K562 (cell line): ENCODE measurements at regions not wholly inside any gene's neighbourhood (a gene's known extent, or its start where the extent isn't known, plus 50 kb on each side); places are given as distances from the start of the nearest gene placed in this dataset.

Source experiments
- ARID3A ChIP-seq: IDR thresholded peaks from 2 replicates; pipeline ENCODE4 v1.6.1; 2012; ENCODE audit warnings: low read depth, low read length, improper control_type of control experiment, borderline replicate concordance
- ELF4 ChIP-seq: fragments of 450-650 bp; formaldehyde crosslinking; IDR thresholded peaks from 2 replicates; pipeline ENCODE4 v1.4.0; 2022; ENCODE audit warnings: missing genetic modification characterization
- HES1 ChIP-seq: fragments of 450-650 bp; IDR thresholded peaks from 2 replicates; pipeline ENCODE4 v1.6.1; 2016; ENCODE audit warnings: low read depth, mild to moderate bottlenecking, moderate library complexity
- JUNB ChIP-seq: fragments of 450-650 bp; formaldehyde crosslinking; conservative IDR thresholded peaks from 2 replicates; pipeline ENCODE4 v1.4.0; 2020; ENCODE audit warnings: mild to moderate bottlenecking
- RAD21 ChIP-seq, 2 experiments: fragments of 250-450 bp in 1 of 2; fragments of 450-650 bp in 1 of 2; sonication (Bioruptor Pico) in 1 of 2; formaldehyde crosslinking in 1 of 2; IDR thresholded peaks in 1 of 2; conservative IDR thresholded peaks in 1 of 2; 2 replicates each; pipeline versions ENCODE4 v1.4.0 to v1.8.0; 2020 to 2022; ENCODE audit warnings: mild to moderate bottlenecking in 2 of 2, moderate library complexity in 1 of 2
- TCF3 ChIP-seq: sonication (generic); formaldehyde crosslinking; IDR thresholded peaks from 2 replicates; pipeline ENCODE4 v1.4.0; 2020; ENCODE audit warnings: mild to moderate bottlenecking, missing genetic modification reagents
- THAP7 ChIP-seq: fragments of 250-450 bp; sonication (Bioruptor Pico); IDR thresholded peaks from 2 replicates; pipeline ENCODE4 v1.5.0; 2021
- ZFPM2 ChIP-seq: fragments of 250-450 bp; sonication (Bioruptor Pico); IDR thresholded peaks from 2 replicates; pipeline ENCODE4 v1.5.1; 2022; ENCODE audit warnings: mild to moderate bottlenecking
- ZHX1 ChIP-seq: fragments of 150-350 bp; conservative IDR thresholded peaks from 2 replicates; pipeline ENCODE4 v1.6.1; 2014; ENCODE audit warnings: low read length
- TF ChIP-seq, protein P1 (sequence below): fragments of 250-450 bp; sonication (Bioruptor Pico); IDR thresholded peaks from 2 replicates; pipeline ENCODE4 v1.8.0; 2022; ENCODE audit warnings: moderate library complexity, mild to moderate bottlenecking, inconsistent platforms
- TF ChIP-seq, protein P2 (sequence below), 2 experiments: fragments of 450-650 bp; formaldehyde crosslinking in 1 of 2; IDR thresholded peaks; 2 replicates each; pipeline versions ENCODE4 v1.4.0 to v1.6.1; 2014 to 2020; ENCODE audit warnings: mild to moderate bottlenecking in 2 of 2, borderline replicate concordance in 1 of 2, low read depth in 1 of 2

GRCh38 chr6:56699066-56699654 is 56.5 kb upstream of the DST start (continued):
- TF ChIP-seq ARID3A (peak; percentile 26; the same call in 1 of the 2 replicates), ZHX1 (no peak), ELF4 (CRISPR knock-in tag) (no peak), HES1 (no peak), RAD21 (CRISPR knock-in tag; conservative IDR thresholded peaks at IDR 0.05 in 1 of 2, IDR thresholded peaks at IDR 0.05 in 1 of 2) (peak; percentile 62 to 64), ZFPM2 (CRISPR knock-in tag) (no peak), TCF3 (CRISPR knock-in tag) (no peak), JUNB (no peak), THAP7 (CRISPR knock-in tag) (no peak)
- TF ChIP-seq, protein P1, sequence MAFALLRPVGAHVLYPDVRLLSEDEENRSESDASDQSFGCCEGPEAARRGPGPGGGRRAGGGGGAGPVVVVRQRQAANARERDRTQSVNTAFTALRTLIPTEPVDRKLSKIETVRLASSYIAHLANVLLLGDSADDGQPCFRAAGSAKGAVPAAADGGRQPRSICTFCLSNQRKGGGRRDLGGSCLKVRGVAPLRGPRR (CRISPR knock-in tag) = no peak
- TF ChIP-seq, protein P2, sequence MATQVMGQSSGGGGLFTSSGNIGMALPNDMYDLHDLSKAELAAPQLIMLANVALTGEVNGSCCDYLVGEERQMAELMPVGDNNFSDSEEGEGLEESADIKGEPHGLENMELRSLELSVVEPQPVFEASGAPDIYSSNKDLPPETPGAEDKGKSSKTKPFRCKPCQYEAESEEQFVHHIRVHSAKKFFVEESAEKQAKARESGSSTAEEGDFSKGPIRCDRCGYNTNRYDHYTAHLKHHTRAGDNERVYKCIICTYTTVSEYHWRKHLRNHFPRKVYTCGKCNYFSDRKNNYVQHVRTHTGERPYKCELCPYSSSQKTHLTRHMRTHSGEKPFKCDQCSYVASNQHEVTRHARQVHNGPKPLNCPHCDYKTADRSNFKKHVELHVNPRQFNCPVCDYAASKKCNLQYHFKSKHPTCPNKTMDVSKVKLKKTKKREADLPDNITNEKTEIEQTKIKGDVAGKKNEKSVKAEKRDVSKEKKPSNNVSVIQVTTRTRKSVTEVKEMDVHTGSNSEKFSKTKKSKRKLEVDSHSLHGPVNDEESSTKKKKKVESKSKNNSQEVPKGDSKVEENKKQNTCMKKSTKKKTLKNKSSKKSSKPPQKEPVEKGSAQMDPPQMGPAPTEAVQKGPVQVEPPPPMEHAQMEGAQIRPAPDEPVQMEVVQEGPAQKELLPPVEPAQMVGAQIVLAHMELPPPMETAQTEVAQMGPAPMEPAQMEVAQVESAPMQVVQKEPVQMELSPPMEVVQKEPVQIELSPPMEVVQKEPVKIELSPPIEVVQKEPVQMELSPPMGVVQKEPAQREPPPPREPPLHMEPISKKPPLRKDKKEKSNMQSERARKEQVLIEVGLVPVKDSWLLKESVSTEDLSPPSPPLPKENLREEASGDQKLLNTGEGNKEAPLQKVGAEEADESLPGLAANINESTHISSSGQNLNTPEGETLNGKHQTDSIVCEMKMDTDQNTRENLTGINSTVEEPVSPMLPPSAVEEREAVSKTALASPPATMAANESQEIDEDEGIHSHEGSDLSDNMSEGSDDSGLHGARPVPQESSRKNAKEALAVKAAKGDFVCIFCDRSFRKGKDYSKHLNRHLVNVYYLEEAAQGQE (IDR thresholded peaks at IDR 0.05; ENCODE audit: borderline replicate concordance) = peak; percentile 44; the same call in 1 of the 2 replicates
- TF ChIP-seq, protein P2 (CRISPR knock-in tag; IDR thresholded peaks at IDR 0.05; ENCODE audit: low read depth) = no peak
